GM23338 (cell line): ENCODE measurements at regions not wholly inside any gene's neighbourhood (a gene's known extent, or its start where the extent isn't known, plus 50 kb on each side); places are given as distances from the start of the nearest gene placed in this dataset.

Experiments
- ATAC-seq: fragments of 200-7000 bp; cut with Tn5 transposase; 3 replicates; pipeline ENCODE4 v1.9.1; 2020
- DNase-seq: peaks from one replicate; pipeline ENCODE4 v3.0.0-alpha.2; 2015; ENCODE audit warnings: low spot score
- H2AFZ ChIP-seq: fragments of 200-600 bp; sonication (generic); 2 replicates; pipeline ENCODE4 v1.8.0; 2016; ENCODE audit warnings: antibody characterized with exemption, mild to moderate bottlenecking, moderate library complexity
- H3F3A ChIP-seq: fragments of 200-600 bp; sonication (generic); replicated peaks from 2 replicates; pipeline ENCODE4 v1.8.0; 2017; ENCODE audit warnings: antibody characterized with exemption, mixed run types, low read depth
- H3K27ac ChIP-seq: fragments of 200-600 bp; sonication (generic); 2 replicates; pipeline ENCODE4 v1.6.1; 2016; ENCODE audit warnings: low read depth
- H3K27me3 ChIP-seq: fragments of 200-600 bp; sonication (generic); 2 replicates; pipeline ENCODE4 v1.8.0; 2016; ENCODE audit warnings: mild to moderate bottlenecking, mixed run types, moderate library complexity; ENCODE audit not compliant: insufficient read depth
- H3K36me3 ChIP-seq: fragments of 200-600 bp; sonication (generic); 2 replicates; pipeline ENCODE4 v1.8.0; 2016; ENCODE audit warnings: mild to moderate bottlenecking; ENCODE audit not compliant: insufficient read depth
- H3K4me1 ChIP-seq: fragments of 200-600 bp; sonication (generic); 2 replicates; pipeline ENCODE4 v1.8.0; 2016; ENCODE audit warnings: mild to moderate bottlenecking, moderate library complexity; ENCODE audit not compliant: insufficient read depth
- H3K4me2 ChIP-seq: fragments of 200-600 bp; sonication (generic); 2 replicates; pipeline ENCODE4 v1.7.1; 2017; ENCODE audit warnings: mixed run types
- H3K4me3 ChIP-seq: fragments of 200-600 bp; sonication (generic); 2 replicates; pipeline ENCODE4 v1.6.1; 2016; ENCODE audit warnings: mixed run types
- H3K79me2 ChIP-seq: fragments of 200-600 bp; sonication (generic); replicated peaks from 2 replicates; pipeline ENCODE4 v1.8.0; 2017; ENCODE audit warnings: mild to moderate bottlenecking; ENCODE audit not compliant: insufficient read depth
- H3K9me2 ChIP-seq: fragments of 200-600 bp; sonication (generic); 2 replicates; pipeline ENCODE4 v1.8.0; 2017; ENCODE audit not compliant: insufficient read depth
- H4K20me1 ChIP-seq: fragments of 200-600 bp; sonication (generic); replicated peaks from 2 replicates; pipeline ENCODE4 v1.8.0; 2017; ENCODE audit warnings: mild to moderate bottlenecking; ENCODE audit not compliant: insufficient read depth
- H3K27ac Mint-ChIP-seq: 2 replicates; pipeline ENCODE4 v1.8.0; 2020; ENCODE audit warnings: inconsistent platforms, mild to moderate bottlenecking, moderate library complexity, mixed read lengths
- H3K27me3 Mint-ChIP-seq: 3 replicates; pipeline ENCODE4 v1.8.0; 2022; ENCODE audit warnings: low read depth, mild to moderate bottlenecking, moderate library complexity, mixed read lengths, inconsistent platforms; ENCODE audit not compliant: insufficient read depth, poor library complexity
- H3K36me3 Mint-ChIP-seq: 3 replicates; pipeline ENCODE4 v1.8.0; 2021; ENCODE audit warnings: low read depth, mild to moderate bottlenecking, inconsistent platforms, moderate library complexity, mixed read lengths
- H3K4me1 Mint-ChIP-seq: 3 replicates; pipeline ENCODE4 v1.8.0; 2020; ENCODE audit warnings: mild to moderate bottlenecking, inconsistent platforms, mixed read lengths
- H3K4me3 Mint-ChIP-seq: 3 replicates; pipeline ENCODE4 v1.8.0; 2021; ENCODE audit warnings: moderate library complexity, mild to moderate bottlenecking, inconsistent platforms, mixed read lengths
- H3K9me3 Mint-ChIP-seq: 3 replicates; pipeline ENCODE4 v1.8.0; 2020; ENCODE audit warnings: moderate library complexity, mild to moderate bottlenecking, inconsistent platforms, mixed read lengths
- EZH2phosphoT487 ChIP-seq: fragments of 200-600 bp; sonication (generic); IDR thresholded peaks from one replicate; pipeline ENCODE4 v1.8.1; 2018; ENCODE audit warnings: antibody characterized with exemption; ENCODE audit not compliant: unreplicated experiment
- NANOG ChIP-seq: IDR thresholded peaks from 2 replicates; pipeline ENCODE4 v1.6.1; 2016; ENCODE audit warnings: antibody characterized with exemption, borderline replicate concordance
- STAT1 ChIP-seq: IDR thresholded peaks from one replicate; pipeline ENCODE4 v1.6.1; 2016; ENCODE audit warnings: antibody characterized with exemption; ENCODE audit not compliant: unreplicated experiment
- ZNF331 ChIP-seq: fragments of 250-450 bp; sonication (Bioruptor Pico); IDR thresholded peaks from 2 replicates; pipeline ENCODE4 v1.5.0; 2020; ENCODE audit warnings: low read depth, mild to moderate bottlenecking, moderate library complexity
- TF ChIP-seq, protein P1 (sequence below), 2 experiments: fragments of 200-600 bp in 1 of 2; sonication (generic) in 1 of 2; conservative IDR thresholded peaks; 2 replicates each; pipeline versions ENCODE4 v1.5.1 to v1.6.1; 2016 to 2017; ENCODE audit warnings: antibody characterized with exemption in 2 of 2, low read depth in 2 of 2, mild to moderate bottlenecking in 2 of 2, moderate library complexity in 1 of 2
- TF ChIP-seq, protein P2 (sequence below): IDR thresholded peaks from one replicate; pipeline ENCODE4 v1.6.1; 2018; ENCODE audit warnings: antibody characterized with exemption; ENCODE audit not compliant: unreplicated experiment
- TF ChIP-seq, protein P3 (sequence below): fragments of 250-450 bp; sonication (Bioruptor Pico); IDR thresholded peaks from 2 replicates; pipeline ENCODE4 v1.5.0; 2020; ENCODE audit warnings: mild to moderate bottlenecking, moderate library complexity

DNA sequence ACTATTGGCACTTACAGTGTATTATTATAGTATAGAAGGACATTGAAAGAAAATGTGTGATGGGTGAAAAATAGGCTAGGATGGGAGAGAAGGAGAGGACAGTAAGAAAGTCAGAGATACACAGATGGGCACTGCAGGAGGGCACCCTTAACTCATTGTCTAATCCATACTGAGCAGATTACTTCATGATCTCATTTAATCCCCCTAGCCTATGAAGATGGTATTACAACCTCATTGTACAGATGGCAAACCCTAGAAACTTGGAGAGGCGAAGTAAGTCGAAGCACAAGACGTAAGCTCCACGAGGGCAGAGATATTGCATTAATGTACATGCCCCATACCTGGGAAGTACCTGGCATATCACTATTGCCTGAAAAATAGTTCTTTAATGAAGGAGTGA is 346.9 kb upstream of the DAB1 start:
- no peaks in the 10 kb centered on the region for H3K36me3 Mint-ChIP-seq
- H3K9me3 Mint-ChIP-seq = no peaks in the 10 kb centered on the region
- H3K27me3 Mint-ChIP-seq = no peaks in the 10 kb centered on the region
- H3F3A ChIP-seq = no peaks in the 10 kb centered on the region
- H4K20me1 ChIP-seq = no peaks in the 10 kb centered on the region
- DNase-seq (peak; percentile 77), ATAC-seq (peak; percentile 83)
- H3K27ac Mint-ChIP-seq = no peak overlapping the region
- TF ChIP-seq ZNF331 (no peak), NANOG (no peak), EZH2phosphoT487 (no peak), STAT1 (no peak)
- TF ChIP-seq, protein P1, sequence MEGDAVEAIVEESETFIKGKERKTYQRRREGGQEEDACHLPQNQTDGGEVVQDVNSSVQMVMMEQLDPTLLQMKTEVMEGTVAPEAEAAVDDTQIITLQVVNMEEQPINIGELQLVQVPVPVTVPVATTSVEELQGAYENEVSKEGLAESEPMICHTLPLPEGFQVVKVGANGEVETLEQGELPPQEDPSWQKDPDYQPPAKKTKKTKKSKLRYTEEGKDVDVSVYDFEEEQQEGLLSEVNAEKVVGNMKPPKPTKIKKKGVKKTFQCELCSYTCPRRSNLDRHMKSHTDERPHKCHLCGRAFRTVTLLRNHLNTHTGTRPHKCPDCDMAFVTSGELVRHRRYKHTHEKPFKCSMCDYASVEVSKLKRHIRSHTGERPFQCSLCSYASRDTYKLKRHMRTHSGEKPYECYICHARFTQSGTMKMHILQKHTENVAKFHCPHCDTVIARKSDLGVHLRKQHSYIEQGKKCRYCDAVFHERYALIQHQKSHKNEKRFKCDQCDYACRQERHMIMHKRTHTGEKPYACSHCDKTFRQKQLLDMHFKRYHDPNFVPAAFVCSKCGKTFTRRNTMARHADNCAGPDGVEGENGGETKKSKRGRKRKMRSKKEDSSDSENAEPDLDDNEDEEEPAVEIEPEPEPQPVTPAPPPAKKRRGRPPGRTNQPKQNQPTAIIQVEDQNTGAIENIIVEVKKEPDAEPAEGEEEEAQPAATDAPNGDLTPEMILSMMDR (conservative IDR thresholded peaks at IDR 0.05; ENCODE audit: low read depth in 2 of 2) = peak; percentile 35 to 47; a peak in 2 of 4 replicates
- TF ChIP-seq, protein P2, sequence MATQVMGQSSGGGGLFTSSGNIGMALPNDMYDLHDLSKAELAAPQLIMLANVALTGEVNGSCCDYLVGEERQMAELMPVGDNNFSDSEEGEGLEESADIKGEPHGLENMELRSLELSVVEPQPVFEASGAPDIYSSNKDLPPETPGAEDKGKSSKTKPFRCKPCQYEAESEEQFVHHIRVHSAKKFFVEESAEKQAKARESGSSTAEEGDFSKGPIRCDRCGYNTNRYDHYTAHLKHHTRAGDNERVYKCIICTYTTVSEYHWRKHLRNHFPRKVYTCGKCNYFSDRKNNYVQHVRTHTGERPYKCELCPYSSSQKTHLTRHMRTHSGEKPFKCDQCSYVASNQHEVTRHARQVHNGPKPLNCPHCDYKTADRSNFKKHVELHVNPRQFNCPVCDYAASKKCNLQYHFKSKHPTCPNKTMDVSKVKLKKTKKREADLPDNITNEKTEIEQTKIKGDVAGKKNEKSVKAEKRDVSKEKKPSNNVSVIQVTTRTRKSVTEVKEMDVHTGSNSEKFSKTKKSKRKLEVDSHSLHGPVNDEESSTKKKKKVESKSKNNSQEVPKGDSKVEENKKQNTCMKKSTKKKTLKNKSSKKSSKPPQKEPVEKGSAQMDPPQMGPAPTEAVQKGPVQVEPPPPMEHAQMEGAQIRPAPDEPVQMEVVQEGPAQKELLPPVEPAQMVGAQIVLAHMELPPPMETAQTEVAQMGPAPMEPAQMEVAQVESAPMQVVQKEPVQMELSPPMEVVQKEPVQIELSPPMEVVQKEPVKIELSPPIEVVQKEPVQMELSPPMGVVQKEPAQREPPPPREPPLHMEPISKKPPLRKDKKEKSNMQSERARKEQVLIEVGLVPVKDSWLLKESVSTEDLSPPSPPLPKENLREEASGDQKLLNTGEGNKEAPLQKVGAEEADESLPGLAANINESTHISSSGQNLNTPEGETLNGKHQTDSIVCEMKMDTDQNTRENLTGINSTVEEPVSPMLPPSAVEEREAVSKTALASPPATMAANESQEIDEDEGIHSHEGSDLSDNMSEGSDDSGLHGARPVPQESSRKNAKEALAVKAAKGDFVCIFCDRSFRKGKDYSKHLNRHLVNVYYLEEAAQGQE = no peak
- TF ChIP-seq, protein P3, sequence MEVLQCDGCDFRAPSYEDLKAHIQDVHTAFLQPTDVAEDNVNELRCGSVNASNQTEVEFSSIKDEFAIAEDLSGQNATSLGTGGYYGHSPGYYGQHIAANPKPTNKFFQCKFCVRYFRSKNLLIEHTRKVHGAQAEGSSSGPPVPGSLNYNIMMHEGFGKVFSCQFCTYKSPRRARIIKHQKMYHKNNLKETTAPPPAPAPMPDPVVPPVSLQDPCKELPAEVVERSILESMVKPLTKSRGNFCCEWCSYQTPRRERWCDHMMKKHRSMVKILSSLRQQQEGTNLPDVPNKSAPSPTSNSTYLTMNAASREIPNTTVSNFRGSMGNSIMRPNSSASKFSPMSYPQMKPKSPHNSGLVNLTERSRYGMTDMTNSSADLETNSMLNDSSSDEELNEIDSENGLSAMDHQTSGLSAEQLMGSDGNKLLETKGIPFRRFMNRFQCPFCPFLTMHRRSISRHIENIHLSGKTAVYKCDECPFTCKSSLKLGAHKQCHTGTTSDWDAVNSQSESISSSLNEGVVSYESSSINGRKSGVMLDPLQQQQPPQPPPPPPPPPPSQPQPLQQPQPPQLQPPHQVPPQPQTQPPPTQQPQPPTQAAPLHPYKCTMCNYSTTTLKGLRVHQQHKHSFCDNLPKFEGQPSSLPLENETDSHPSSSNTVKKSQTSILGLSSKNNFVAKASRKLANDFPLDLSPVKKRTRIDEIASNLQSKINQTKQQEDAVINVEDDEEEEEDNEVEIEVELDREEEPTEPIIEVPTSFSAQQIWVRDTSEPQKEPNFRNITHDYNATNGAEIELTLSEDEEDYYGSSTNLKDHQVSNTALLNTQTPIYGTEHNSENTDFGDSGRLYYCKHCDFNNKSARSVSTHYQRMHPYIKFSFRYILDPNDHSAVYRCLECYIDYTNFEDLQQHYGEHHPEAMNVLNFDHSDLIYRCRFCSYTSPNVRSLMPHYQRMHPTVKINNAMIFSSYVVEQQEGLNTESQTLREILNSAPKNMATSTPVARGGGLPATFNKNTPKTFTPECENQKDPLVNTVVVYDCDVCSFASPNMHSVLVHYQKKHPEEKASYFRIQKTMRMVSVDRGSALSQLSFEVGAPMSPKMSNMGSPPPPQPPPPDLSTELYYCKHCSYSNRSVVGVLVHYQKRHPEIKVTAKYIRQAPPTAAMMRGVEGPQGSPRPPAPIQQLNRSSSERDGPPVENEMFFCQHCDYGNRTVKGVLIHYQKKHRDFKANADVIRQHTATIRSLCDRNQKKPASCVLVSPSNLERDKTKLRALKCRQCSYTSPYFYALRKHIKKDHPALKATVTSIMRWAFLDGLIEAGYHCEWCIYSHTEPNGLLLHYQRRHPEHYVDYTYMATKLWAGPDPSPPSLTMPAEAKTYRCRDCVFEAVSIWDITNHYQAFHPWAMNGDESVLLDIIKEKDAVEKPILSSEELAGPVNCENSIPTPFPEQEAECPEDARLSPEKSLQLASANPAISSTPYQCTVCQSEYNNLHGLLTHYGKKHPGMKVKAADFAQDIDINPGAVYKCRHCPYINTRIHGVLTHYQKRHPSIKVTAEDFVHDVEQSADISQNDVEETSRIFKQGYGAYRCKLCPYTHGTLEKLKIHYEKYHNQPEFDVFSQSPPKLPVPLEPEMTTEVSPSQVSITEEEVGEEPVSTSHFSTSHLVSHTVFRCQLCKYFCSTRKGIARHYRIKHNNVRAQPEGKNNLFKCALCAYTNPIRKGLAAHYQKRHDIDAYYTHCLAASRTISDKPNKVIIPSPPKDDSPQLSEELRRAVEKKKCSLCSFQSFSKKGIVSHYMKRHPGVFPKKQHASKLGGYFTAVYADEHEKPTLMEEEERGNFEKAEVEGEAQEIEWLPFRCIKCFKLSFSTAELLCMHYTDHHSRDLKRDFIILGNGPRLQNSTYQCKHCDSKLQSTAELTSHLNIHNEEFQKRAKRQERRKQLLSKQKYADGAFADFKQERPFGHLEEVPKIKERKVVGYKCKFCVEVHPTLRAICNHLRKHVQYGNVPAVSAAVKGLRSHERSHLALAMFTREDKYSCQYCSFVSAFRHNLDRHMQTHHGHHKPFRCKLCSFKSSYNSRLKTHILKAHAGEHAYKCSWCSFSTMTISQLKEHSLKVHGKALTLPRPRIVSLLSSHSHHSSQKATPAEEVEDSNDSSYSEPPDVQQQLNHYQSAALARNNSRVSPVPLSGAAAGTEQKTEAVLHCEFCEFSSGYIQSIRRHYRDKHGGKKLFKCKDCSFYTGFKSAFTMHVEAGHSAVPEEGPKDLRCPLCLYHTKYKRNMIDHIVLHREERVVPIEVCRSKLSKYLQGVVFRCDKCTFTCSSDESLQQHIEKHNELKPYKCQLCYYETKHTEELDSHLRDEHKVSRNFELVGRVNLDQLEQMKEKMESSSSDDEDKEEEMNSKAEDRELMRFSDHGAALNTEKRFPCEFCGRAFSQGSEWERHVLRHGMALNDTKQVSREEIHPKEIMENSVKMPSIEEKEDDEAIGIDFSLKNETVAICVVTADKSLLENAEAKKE = no peak
- no peak overlapping the region for H3K27ac ChIP-seq
- peaks cover 10% of the 10 kb centered on the region for H3K9me2 ChIP-seq
- no peaks in the 10 kb centered on the region for H3K79me2 ChIP-seq
- H3K4me3 ChIP-seq = no peak overlapping the region
- peaks cover 21% of the 10 kb centered on the region for H3K4me1 Mint-ChIP-seq
- no peak overlapping the region for H3K4me2 ChIP-seq
- H2AFZ ChIP-seq = no peak overlapping the region
- H3K4me1 ChIP-seq = peaks cover 12% of the 10 kb centered on the region; the same call in 1 of the 2 replicates
- no peaks in the 10 kb centered on the region for H3K36me3 ChIP-seq
- no peak overlapping the region for H3K4me3 Mint-ChIP-seq
- no peaks in the 10 kb centered on the region for H3K27me3 ChIP-seq
